IMR-90 (cell line): ENCODE measurements at regions not wholly inside any gene's neighbourhood (a gene's known extent, or its start where the extent isn't known, plus 50 kb on each side); places are given as distances from the start of the nearest gene placed in this dataset.
"Not testable (repeated sequence)": the region's sequence is repeated elsewhere in the genome, so short reads cannot be mapped to it uniquely, and the experiment has no call there.

Source experiments
- ATAC-seq: fragments of 200-7000 bp; cut with Tn5 transposase; 2 replicates; pipeline ENCODE4 v1.9.1; 2020; ENCODE audit warnings: low read depth, mild to moderate bottlenecking, moderate library complexity
- BruUV-seq: library from RNA; stranded (reverse); fragments of 400-500 nt; replicated peaks from 2 replicates; lab custom pipeline; 2021; lab: Mats Ljungman, UMichigan
- CTCF ChIA-PET: fragments of 300-600 bp; formaldehyde crosslinking; extraction: SDS; loops from one replicate; lab custom pipeline; 2021; ENCODE audit warnings: antibody characterized with exemption; lab: Yijun Ruan, JAX
- POLR2A ChIA-PET: fragments of 300-600 bp; sonication (Branson Sonifier 250); formaldehyde crosslinking; loops from one replicate; lab custom pipeline; 2022; ENCODE audit warnings: antibody characterized with exemption; ENCODE audit not compliant: unreplicated experiment; lab: Charles Lee
- DNase-seq: peaks from one replicate; pipeline ENCODE4 v3.0.0; 2013
- H2AFZ ChIP-seq: replicated peaks from 2 replicates; pipeline ENCODE3; 2013; ENCODE audit warnings: low read length, mild to moderate bottlenecking; ENCODE audit not compliant: poor library complexity
- H2AK5ac ChIP-seq: 2 replicates; pipeline ENCODE4 v1.6.1; 2013; ENCODE audit warnings: low read depth, low read length, inconsistent platforms
- H2AK9ac ChIP-seq: replicated peaks from 2 replicates; pipeline ENCODE3; 2013; ENCODE audit warnings: mild to moderate bottlenecking, low read depth, low read length, moderate library complexity; ENCODE audit not compliant: poor library complexity
- H2BK120ac ChIP-seq: 2 replicates; pipeline ENCODE4 v1.6.1; 2013; ENCODE audit warnings: low read depth, low read length, inconsistent platforms
- H2BK15ac ChIP-seq: 3 replicates; pipeline ENCODE4 v1.6.1; 2013; ENCODE audit warnings: low read depth, low read length, inconsistent platforms
- H2BK20ac ChIP-seq: 2 replicates; pipeline ENCODE4 v1.6.1; 2013; ENCODE audit warnings: low read depth, mild to moderate bottlenecking, inconsistent platforms, low read length, moderate library complexity
- H2BK5ac ChIP-seq: 2 replicates; pipeline ENCODE4 v1.6.1; 2013; ENCODE audit warnings: mild to moderate bottlenecking, low read depth, low read length, inconsistent platforms; ENCODE audit not compliant: poor library complexity, severe bottlenecking
- H3K14ac ChIP-seq: replicated peaks from 2 replicates; pipeline ENCODE4 v1.6.1; 2013; ENCODE audit warnings: low read depth, low read length, inconsistent platforms
- H3K18ac ChIP-seq: 2 replicates; pipeline ENCODE4 v1.6.1; 2013; ENCODE audit warnings: low read depth, low read length, control low read depth
- H3K23ac ChIP-seq: 2 replicates; pipeline ENCODE4 v1.6.1; 2013; ENCODE audit warnings: low read depth, low read length, inconsistent platforms
- H3K27ac ChIP-seq: 2 replicates; pipeline ENCODE4 v1.5.1; 2013; ENCODE audit warnings: mild to moderate bottlenecking, control low read depth, low read length; ENCODE audit not compliant: insufficient read depth
- H3K27me3 ChIP-seq: 2 replicates; pipeline ENCODE4 v1.6.1; 2013; ENCODE audit warnings: low read length; ENCODE audit not compliant: control insufficient read depth, insufficient read depth
- H3K36me3 ChIP-seq: 2 replicates; pipeline ENCODE4 v1.6.1; 2013; ENCODE audit warnings: low read length, mixed read lengths; ENCODE audit not compliant: control insufficient read depth, insufficient read depth
- H3K4ac ChIP-seq: 2 replicates; pipeline ENCODE4 v1.6.1; 2013; ENCODE audit warnings: low read depth, low read length, inconsistent platforms
- H3K4me1 ChIP-seq: 2 replicates; pipeline ENCODE4 v1.6.1; 2013; ENCODE audit warnings: low read length, mixed read lengths; ENCODE audit not compliant: control insufficient read depth, insufficient read depth
- H3K4me2 ChIP-seq: 2 replicates; pipeline ENCODE4 v1.6.1; 2013; ENCODE audit warnings: low read depth, mild to moderate bottlenecking, control low read depth, low read length, moderate library complexity
- H3K4me3 ChIP-seq: 2 replicates; pipeline ENCODE4 v1.5.1; 2013; ENCODE audit warnings: low read depth, mild to moderate bottlenecking, control low read depth, low read length, moderate library complexity; ENCODE audit not compliant: insufficient read depth
- H3K56ac ChIP-seq: 2 replicates; pipeline ENCODE4 v1.6.1; 2013; ENCODE audit warnings: low read length, inconsistent platforms; ENCODE audit not compliant: insufficient read depth; ENCODE audit errors: extremely low read depth
- H3K79me1 ChIP-seq, 2 experiments: 2 replicates each; pipeline ENCODE4 v1.6.1; 2013; ENCODE audit warnings: low read length in 2 of 2, inconsistent platforms in 1 of 2, low read depth in 1 of 2
- H3K9ac ChIP-seq: 2 replicates; pipeline ENCODE4 v1.6.1; 2013; ENCODE audit warnings: low read depth, low read length, control low read depth
- H3K9me1 ChIP-seq: 2 replicates; pipeline ENCODE4 v1.6.1; 2013; ENCODE audit warnings: low read length, inconsistent platforms; ENCODE audit not compliant: insufficient read depth
- H3K9me3 ChIP-seq: 2 replicates; pipeline ENCODE4 v1.6.1; 2013; ENCODE audit warnings: low read length; ENCODE audit not compliant: control insufficient read depth, insufficient read depth
- H4K20me1 ChIP-seq: 2 replicates; pipeline ENCODE4 v1.6.1; 2013; ENCODE audit warnings: low read length, inconsistent platforms; ENCODE audit not compliant: insufficient read depth
- H4K5ac ChIP-seq: 2 replicates; pipeline ENCODE4 v1.6.1; 2013; ENCODE audit warnings: mild to moderate bottlenecking, low read depth, low read length, control low read depth
- H4K8ac ChIP-seq, 2 experiments: 2 replicates each; pipeline ENCODE4 v1.6.1; 2013; ENCODE audit warnings: low read depth in 2 of 2, low read length in 2 of 2, control low read depth in 1 of 2, inconsistent platforms in 1 of 2
- H4K91ac ChIP-seq: 2 replicates; pipeline ENCODE4 v1.6.1; 2013; ENCODE audit warnings: low read depth, low read length, inconsistent platforms; ENCODE audit not compliant: insufficient read depth
- WGBS, 2 experiments: methylation state at CpG; one replicate each; pipeline versions ENCODE4 v1.1.5 to v1.1.7; 2013; ENCODE audit warnings: missing lambda C conversion rate in 2 of 2; ENCODE audit not compliant: insufficient read length in 1 of 2; ENCODE audit errors: extremely low coverage in 2 of 2; 5-methylcytosine and 5-hydroxymethylcytosine counted together
- dilution Hi-C: fragments of 300-500 bp; cut with HindIII; formaldehyde crosslinking; loops from one replicate; pipeline ENCODE4 v1.14.3; 2018; ENCODE audit warnings: low sequenced_read_pairs; ENCODE audit not compliant: unreplicated experiment
- in situ Hi-C: fragments of 300-500 bp; cut with MboI; formaldehyde crosslinking; loops from 3 replicates; pipeline ENCODE4 v1.14.3; 2019; ENCODE audit warnings: low sequenced_read_pairs, inconsistent platforms, mixed read lengths
- intact Hi-C: fragments of 100-400 bp; cut with micrococcal nuclease; formaldehyde crosslinking; loops from 2 replicates; pipeline ENCODE4 v1.10.0; 2022

DNA sequence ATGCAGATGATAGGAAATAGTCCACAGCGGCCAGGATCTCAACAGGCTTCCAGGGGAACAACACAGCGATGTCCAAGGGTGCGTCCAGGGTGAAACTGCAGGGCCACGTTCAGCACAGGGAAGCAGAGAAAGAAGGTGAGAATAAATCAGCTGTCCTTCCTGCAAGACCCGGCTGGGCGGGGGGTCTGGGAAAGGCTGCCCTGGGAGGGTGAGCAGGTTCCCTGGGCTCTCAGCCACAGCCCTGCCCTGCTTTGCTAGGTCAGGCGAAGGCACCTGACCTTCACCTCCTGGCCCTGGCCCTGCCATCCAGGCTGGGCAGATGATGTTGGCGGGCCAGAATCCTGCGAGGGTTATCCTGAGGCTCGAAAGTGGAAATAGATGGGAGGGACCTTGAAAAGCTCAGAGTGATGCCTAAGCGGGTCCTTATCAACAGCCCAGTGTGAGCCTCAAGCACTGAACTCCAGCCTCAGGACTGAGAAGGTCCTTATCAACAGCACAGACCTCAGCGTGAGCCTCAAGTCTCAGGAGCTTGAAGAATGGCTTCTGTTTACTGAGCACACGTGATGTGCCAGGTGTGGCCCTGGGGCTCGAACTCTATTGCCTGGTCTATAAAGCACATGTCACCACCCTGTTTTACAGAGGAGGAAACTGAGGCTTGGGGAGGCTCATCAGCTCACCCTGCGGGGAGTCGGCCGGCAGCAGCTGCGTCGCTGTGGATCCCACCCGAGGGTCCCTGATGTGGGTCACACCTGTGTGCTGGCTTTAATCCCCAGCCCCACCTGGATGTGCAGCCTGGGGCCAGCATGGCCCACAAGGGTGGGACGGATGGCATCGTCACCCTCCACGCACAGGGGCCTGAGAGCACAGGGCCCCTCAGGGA is 191.1 kb downstream of the BANP start:
- H2BK5ac ChIP-seq, H3K36me3 ChIP-seq, DNase-seq, H2AK9ac ChIP-seq, H3K4me1 ChIP-seq, H4K8ac ChIP-seq, H3K23ac ChIP-seq, dilution Hi-C loops, H2BK15ac ChIP-seq, H3K9me1 ChIP-seq, H3K9ac ChIP-seq, H2BK20ac ChIP-seq, H3K4ac ChIP-seq, CTCF ChIA-PET, H3K18ac ChIP-seq, H2AK5ac ChIP-seq, POLR2A ChIA-PET, H2AFZ ChIP-seq, H4K20me1 ChIP-seq, BruUV-seq, H3K4me3 ChIP-seq, H4K5ac ChIP-seq, H3K79me1 ChIP-seq, intact Hi-C loops, ATAC-seq, H3K27me3 ChIP-seq, H3K27ac ChIP-seq, H3K4me2 ChIP-seq, H2BK120ac ChIP-seq, H3K14ac ChIP-seq, H4K91ac ChIP-seq, in situ Hi-C loops, H3K56ac ChIP-seq: not testable (repeated sequence)
- peaks cover 12% of the 10 kb centered on the region for H3K9me3 ChIP-seq
- 90% methylated on average over 2 of the region's 23 CpGs; no CpG with 5 or more reads in 1 of the 2 experiments for WGBS, 2 experiments

- ATAC-seq, H4K20me1 ChIP-seq, H3K27me3 ChIP-seq, H4K91ac ChIP-seq, H2BK15ac ChIP-seq, intact Hi-C loops, H3K9me1 ChIP-seq, H3K4me1 ChIP-seq, CTCF ChIA-PET, H4K5ac ChIP-seq, H3K9ac ChIP-seq, H2AFZ ChIP-seq, POLR2A ChIA-PET, H2BK20ac ChIP-seq, H2BK120ac ChIP-seq, H4K8ac ChIP-seq, H3K14ac ChIP-seq, H3K27ac ChIP-seq, in situ Hi-C loops, H3K4me2 ChIP-seq, H3K23ac ChIP-seq, H3K18ac ChIP-seq, H2AK5ac ChIP-seq, dilution Hi-C loops, DNase-seq, BruUV-seq, H3K56ac ChIP-seq, H3K79me1 ChIP-seq, H2BK5ac ChIP-seq, H3K4ac ChIP-seq, H2AK9ac ChIP-seq, H3K4me3 ChIP-seq, H3K36me3 ChIP-seq, H3K9me3 ChIP-seq: not testable (repeated sequence)
- 53% methylated on average over 9 of the region's 39 CpGs; no CpG with 5 or more reads in 1 of the 2 experiments for WGBS, 2 experiments
Measured at GRCh38 chr16:88143122-88144027, 192.1 kb downstream of the BANP start.
